Prostate gland (tissue), 2 donors: ENCODE measurements at regions not wholly inside any gene's neighbourhood (a gene's known extent, or its start where the extent isn't known, plus 50 kb on each side); places are given as distances from the start of the nearest gene placed in this dataset.

Source experiments
- DNase-seq: peaks from one replicate; pipeline ENCODE4 v3.0.0-alpha.2; 2019; ENCODE audit warnings: low spot score
- H3K27ac ChIP-seq, 2 donors: fragments of 200-600 bp; sonication (generic); 2 replicates each; pipeline ENCODE4 v1.5.1; 2017 to 2019
- H3K27me3 ChIP-seq: fragments of 200-600 bp; sonication (generic); replicated peaks from 2 replicates; pipeline ENCODE4 v1.5.1; 2019; ENCODE audit not compliant: insufficient read depth
- H3K36me3 ChIP-seq, 2 donors: fragments of 200-600 bp; sonication (generic); 1 replicate in 1 of 2; 2 replicates in 1 of 2; pipeline versions ENCODE4 v1.5.1 to v1.8.1; 2017 to 2019
- H3K4me1 ChIP-seq: fragments of 200-600 bp; sonication (generic); replicated peaks from 2 replicates; pipeline ENCODE4 v1.5.1; 2019
- H3K4me3 ChIP-seq, 2 donors: fragments of 200-600 bp; sonication (generic); 2 replicates each; pipeline ENCODE4 v1.5.1; 2017 to 2019
- H3K9me3 ChIP-seq: fragments of 200-600 bp; sonication (generic); 2 replicates; pipeline ENCODE4 v1.5.1; 2017
- CTCF ChIP-seq, 4 experiments: fragments of 200-600 bp in 2 of 4; fragments of 450-650 bp in 2 of 4; sonication (generic) in 2 of 4; IDR thresholded peaks; 1 replicate in 3 of 4; 2 replicates in 1 of 4; pipeline ENCODE4 v1.5.1; 2016 to 2019; ENCODE audit warnings: antibody characterized with exemption in 4 of 4, mild to moderate bottlenecking in 2 of 4, moderate library complexity in 2 of 4
- POLR2A ChIP-seq: fragments of 450-650 bp; IDR thresholded peaks from one replicate; pipeline ENCODE4 v1.6.1; 2016; ENCODE audit warnings: antibody characterized with exemption, mild to moderate bottlenecking
- POLR2AphosphoS5 ChIP-seq: sonication (generic); formaldehyde crosslinking; IDR thresholded peaks from one replicate; pipeline ENCODE4 v1.6.1; 2017; ENCODE audit warnings: antibody characterized with exemption
- WGBS: methylation state at CpG from one replicate; pipeline ENCODE4 v1.1.5; 2018; 5-methylcytosine and 5-hydroxymethylcytosine counted together
- intact Hi-C: fragments of 100-400 bp; cut with DNase I; formaldehyde crosslinking; loops from one replicate; pipeline ENCODE4 v1.14.2; 2022

- 73% methylated on average over 1 of the region's 1 CpG for WGBS
- no peaks in the 10 kb centered on the region for H3K27me3 ChIP-seq
- no peak for TF ChIP-seq POLR2A
- no peak for TF ChIP-seq CTCF (IDR thresholded peaks at IDR 0.05)
- no peak for TF ChIP-seq POLR2AphosphoS5
- no peak for DNase-seq
- intact Hi-C loops = no loop called here
- H3K4me3 ChIP-seq = no peak overlapping the region
- no peaks in the 10 kb centered on the region for H3K36me3 ChIP-seq
- no peaks in the 10 kb centered on the region for H3K4me1 ChIP-seq
- no peaks in the 10 kb centered on the region for H3K9me3 ChIP-seq
- no peak overlapping the region for H3K27ac ChIP-seq
Observed at GRCh38 chr7:16998481-16999051, 116.8 kb upstream of the AGR3 start.

GRCh38 chr7:16999541-17000267, 117.9 kb upstream of the AGR3 start:
- intact Hi-C loops = no loop called here
- no peak for DNase-seq
- Histone ChIP-seq H3K36me3 (no peaks in the 10 kb centered on the region), H3K4me1 (no peaks in the 10 kb centered on the region), H3K9me3 (no peaks in the 10 kb centered on the region), H3K4me3 (no peak overlapping the region), H3K27me3 (no peaks in the 10 kb centered on the region), H3K27ac (no peak overlapping the region)
- TF ChIP-seq POLR2A = no peak
- no peak for TF ChIP-seq CTCF (IDR thresholded peaks at IDR 0.05)
- no peak for TF ChIP-seq POLR2AphosphoS5
- WGBS = 69% methylated on average over 1 of the region's 1 CpG

GRCh38 chr7:17005271-17005670, 123.5 kb upstream of the AGR3 start:
- no peak overlapping the region for H3K27ac ChIP-seq
- intact Hi-C loops = no loop called here
- 81% methylated on average over 4 of the region's 4 CpGs for WGBS

GRCh38 chr7:17007841-17008240, 126.1 kb upstream of the AGR3 start:
- TF ChIP-seq POLR2A = no peak
- TF ChIP-seq CTCF (IDR thresholded peaks at IDR 0.05) = no peak
- TF ChIP-seq POLR2AphosphoS5 = no peak
- no peak for DNase-seq
- WGBS = 98% methylated on average over 2 of the region's 2 CpGs
- Histone ChIP-seq H3K27me3 (no peaks in the 10 kb centered on the region), H3K4me1 (no peaks in the 10 kb centered on the region), H3K36me3 (no peaks in the 10 kb centered on the region), H3K4me3 (no peak overlapping the region), H3K27ac (no peak overlapping the region), H3K9me3 (no peaks in the 10 kb centered on the region)
- intact Hi-C loops = no loop called here

More at GRCh38 chr7:17005271-17005670, 123.5 kb upstream of the AGR3 start:
- no peak for TF ChIP-seq POLR2AphosphoS5
- H3K4me3 ChIP-seq = no peak overlapping the region
- H3K27me3 ChIP-seq = no peaks in the 10 kb centered on the region
- H3K4me1 ChIP-seq = no peaks in the 10 kb centered on the region
- no peaks in the 10 kb centered on the region for H3K9me3 ChIP-seq
- no peak for DNase-seq
- H3K36me3 ChIP-seq = no peaks in the 10 kb centered on the region

DNA sequence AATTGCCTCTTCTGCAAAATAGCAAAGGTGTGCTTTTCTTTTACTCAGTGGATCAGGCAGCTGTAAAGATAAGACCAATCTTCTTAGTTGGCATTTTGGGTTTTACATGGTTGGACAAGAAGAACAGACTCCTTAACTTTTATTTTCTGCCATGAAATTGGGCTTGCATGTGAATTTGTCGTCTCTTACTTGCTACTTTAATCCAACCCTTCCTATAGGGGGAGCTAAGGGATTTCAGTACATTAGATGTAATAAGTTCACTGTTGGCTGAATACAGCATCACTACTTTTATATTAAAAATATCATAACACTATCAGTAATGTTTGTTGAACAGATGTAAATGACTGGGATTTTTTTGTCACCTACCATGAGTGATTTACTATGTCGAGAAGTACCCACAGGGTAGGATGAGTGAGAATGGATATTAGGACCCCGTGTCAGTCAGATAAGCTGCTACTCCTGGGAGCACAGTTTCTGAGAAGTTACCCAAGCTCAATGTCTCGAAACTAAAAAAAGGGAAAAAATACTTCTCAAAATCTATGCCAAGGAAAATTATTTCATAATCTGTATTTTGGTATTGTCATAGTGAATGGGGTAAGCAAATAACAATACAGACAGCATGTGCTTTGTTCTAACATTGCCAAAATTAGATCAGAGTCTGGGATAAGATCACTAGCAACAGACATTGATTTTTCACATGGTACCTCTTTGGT, 127.4 kb upstream of the AGR3 start:
- Histone ChIP-seq H3K9me3 (no peaks in the 10 kb centered on the region), H3K36me3 (no peaks in the 10 kb centered on the region), H3K4me1 (no peaks in the 10 kb centered on the region), H3K27me3 (no peaks in the 10 kb centered on the region), H3K27ac (no peak overlapping the region), H3K4me3 (no peak overlapping the region)
- DNase-seq = no peak
- intact Hi-C loops = no loop called here
- 77% methylated on average over 4 of the region's 4 CpGs for WGBS
- TF ChIP-seq POLR2AphosphoS5 (no peak), CTCF (IDR thresholded peaks at IDR 0.05) (peak in 1 of 4 experiments; percentile 27), POLR2A (no peak)
